ES-I3 (cell line): ENCODE measurements at regions not wholly inside any gene's neighbourhood (a gene's known extent, or its start where the extent isn't known, plus 50 kb on each side); places are given as distances from the start of the nearest gene placed in this dataset.

Source experiments
- H3K36me3 ChIP-seq: 2 replicates; pipeline ENCODE4 v1.6.1; 2013; ENCODE audit warnings: mild to moderate bottlenecking, low read length, control low read depth, moderate library complexity; ENCODE audit not compliant: insufficient read depth
- H3K4me1 ChIP-seq: 2 replicates; pipeline ENCODE4 v1.6.1; 2013; ENCODE audit warnings: mild to moderate bottlenecking, control low read depth, low read length; ENCODE audit not compliant: insufficient read depth
- H3K9ac ChIP-seq: 2 replicates; pipeline ENCODE4 v1.6.1; 2013; ENCODE audit warnings: low read depth, mild to moderate bottlenecking, low read length, moderate library complexity
- H3K9me3 ChIP-seq: 2 replicates; pipeline ENCODE4 v1.6.1; 2013; ENCODE audit warnings: mild to moderate bottlenecking, low read length, moderate library complexity; ENCODE audit not compliant: control insufficient read depth, insufficient read depth

DNA sequence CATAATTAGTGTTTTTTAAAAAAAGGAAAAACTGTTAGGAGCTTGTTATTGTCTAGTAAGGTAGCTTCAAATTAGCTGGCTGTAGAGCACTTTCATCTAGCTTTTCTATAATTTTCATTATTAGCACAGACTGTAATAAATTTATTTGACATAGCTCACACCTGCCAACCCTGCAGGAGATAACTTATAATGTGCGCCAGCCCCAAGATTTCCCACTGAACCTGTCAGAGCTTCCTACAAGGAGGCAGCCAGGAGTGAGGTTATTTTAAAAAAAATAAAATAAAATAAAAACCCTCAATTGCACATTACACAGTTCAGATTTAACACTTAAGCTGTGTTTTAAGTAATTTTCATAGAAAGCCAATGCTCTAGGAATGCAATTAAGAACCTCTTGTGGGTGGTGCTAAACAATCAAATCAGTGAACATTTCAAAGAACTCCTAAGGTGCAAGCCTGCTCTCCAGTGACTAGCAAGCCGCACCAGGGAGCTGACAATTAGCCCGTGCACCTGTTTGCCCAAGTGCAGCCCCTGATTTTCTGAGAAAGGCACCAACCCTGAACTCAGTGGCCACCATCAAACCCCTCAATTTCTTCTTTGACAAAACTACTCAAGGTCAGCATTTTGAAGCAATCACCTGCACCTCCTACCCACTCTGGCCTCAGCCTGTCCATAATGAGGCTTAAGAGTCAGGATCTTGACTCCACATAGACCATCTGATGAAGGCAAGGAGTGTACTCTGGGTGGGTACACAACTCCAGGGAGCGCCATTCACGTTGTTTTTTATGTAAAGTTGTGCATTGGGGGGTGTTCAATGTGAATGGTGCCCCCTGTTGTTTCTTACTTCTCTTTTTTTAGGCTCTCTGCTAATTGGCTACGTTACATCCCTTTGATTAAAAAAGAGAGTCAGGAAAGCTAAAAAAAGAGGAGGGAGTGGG lies 385.3 kb upstream of the WWC1 start:
- H3K9me3 ChIP-seq = no peaks in the 10 kb centered on the region
- H3K9ac ChIP-seq = no peak overlapping the region
- no peaks in the 10 kb centered on the region for H3K4me1 ChIP-seq
- H3K36me3 ChIP-seq = no peaks in the 10 kb centered on the region

DNA sequence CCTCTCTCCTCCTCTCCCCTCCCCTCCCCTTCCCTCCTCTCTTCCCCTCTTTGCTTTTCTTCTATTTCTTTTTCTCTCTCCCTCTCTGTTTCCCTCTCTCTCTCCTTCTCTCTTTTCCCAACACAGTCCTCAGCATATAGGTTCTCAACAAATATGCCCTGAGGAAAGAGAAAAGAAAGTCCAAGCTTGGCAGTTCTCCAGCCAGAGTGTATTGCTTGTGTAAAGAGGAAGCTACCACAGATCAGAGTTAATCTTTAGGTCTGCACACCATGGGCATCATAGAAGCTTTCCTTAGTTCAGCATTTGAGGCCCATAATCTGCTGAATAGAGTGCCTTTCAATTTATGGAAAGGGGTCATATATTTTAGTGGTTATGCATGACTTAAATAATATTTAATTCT lies 382.8 kb upstream of the WWC1 start:
- Histone ChIP-seq H3K9ac (no peak overlapping the region), H3K9me3 (no peaks in the 10 kb centered on the region), H3K4me1 (no peaks in the 10 kb centered on the region), H3K36me3 (no peaks in the 10 kb centered on the region)

DNA sequence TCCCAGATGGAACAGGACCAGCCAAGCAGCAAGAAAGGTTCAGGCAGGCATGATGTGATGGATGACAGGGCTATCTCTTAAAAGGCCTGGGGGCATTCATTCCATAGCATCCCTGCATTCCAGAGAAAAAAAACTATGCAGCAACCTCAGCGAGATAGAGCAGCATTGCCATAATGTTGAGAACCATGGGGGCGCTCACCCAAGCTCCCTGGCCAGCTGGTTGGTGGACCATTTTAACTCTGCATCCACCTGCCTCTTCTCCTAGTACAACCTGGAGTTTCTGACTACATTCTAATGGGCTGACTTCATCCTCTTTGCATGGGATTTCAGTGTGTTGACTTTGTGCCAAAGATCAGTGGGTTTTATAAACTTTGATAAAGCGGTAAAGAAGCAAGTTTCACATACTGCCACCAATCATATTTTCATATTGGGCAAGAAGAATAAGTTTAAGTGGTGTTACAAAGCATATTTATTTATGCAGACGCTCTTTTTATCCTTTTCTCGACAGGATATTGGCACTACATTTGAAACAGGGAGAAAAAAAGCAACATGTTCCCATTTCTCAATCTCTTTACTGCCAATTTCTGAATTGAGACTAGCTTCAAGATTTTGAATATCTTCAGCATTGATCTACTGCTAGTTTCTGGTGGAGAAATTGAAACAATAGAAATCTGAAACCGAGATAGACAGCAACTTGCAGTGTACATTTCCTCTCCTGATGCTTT lies 378.3 kb upstream of the WWC1 start:
- peaks cover 6% of the 10 kb centered on the region; the same call in 1 of the 2 replicates for H3K9me3 ChIP-seq
- peaks cover 13% of the 10 kb centered on the region for H3K4me1 ChIP-seq
- no peak overlapping the region for H3K9ac ChIP-seq
- no peaks in the 10 kb centered on the region for H3K36me3 ChIP-seq

DNA sequence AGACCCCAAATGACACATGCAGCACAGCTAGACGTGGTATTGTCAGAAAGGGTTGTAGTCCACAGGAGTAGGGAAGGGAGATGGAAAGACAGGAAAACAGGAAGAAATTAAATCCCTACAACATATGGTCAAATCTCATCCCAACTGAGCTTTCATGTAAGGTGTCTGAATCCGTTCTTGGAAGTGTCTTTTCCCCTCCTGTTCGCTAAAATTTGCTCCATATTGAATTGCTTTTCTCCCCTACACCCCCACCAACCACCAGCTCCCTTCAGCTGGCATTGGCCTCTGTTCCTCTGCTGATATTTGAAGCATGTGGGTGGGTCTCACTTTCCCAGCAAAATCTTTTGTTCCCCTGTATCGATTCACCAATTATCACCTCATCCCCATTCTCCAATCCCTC lies 376.2 kb upstream of the WWC1 start:
- H3K4me1 ChIP-seq = peaks cover 13% of the 10 kb centered on the region

DNA sequence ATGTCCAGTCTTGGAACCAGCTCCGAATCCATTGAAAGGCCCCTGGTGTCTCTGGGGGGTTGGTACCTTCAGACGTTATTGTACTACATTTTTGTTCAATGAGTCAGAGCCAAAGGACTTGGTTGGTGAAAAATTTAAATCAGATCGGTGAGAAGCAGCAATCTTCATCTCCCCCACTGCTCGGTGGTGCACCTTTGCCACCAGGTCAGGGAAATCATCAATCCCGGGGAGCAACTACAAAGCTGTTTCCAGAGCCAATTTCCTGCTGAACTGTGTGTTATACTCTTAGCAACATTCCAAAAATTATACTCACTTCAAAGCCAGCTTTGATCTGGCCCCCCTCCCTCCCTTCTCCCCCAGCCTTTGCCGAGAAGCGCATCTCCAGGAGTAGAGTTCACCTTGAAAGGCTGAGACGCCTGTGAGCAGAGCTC lies 375.2 kb upstream of the WWC1 start:
- Histone ChIP-seq H3K4me1 (peaks cover 13% of the 10 kb centered on the region), H3K9me3 (peaks cover 6% of the 10 kb centered on the region; the same call in 1 of the 2 replicates), H3K36me3 (no peaks in the 10 kb centered on the region), H3K9ac (no peak overlapping the region)

More for the DNA sequence above, 376.2 kb upstream of the WWC1 start:
- no peak overlapping the region for H3K9ac ChIP-seq
- peaks cover 6% of the 10 kb centered on the region; the same call in 1 of the 2 replicates for H3K9me3 ChIP-seq
- no peaks in the 10 kb centered on the region for H3K36me3 ChIP-seq

DNA sequence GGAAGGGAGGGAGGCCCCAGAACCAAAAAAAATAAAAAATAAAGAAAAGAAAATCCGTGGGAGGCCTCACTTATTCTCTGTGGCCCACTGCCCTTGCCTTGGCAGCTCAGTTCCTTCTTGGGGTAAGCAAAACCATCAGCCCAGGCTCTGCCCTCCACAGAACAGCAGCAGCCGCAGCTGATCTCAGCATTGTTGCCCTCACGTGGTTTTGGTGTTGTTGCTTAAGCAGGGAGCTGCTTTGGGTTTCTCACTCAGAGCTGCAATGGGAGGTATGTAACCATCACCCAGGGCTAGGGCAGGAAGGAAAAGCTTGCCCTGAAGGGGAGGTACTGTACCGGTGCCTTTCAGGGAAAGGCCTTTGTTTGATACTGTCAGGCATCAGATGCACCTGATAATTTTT lies 374.7 kb upstream of the WWC1 start:
- H3K36me3 ChIP-seq = no peaks in the 10 kb centered on the region
- H3K9ac ChIP-seq = no peak overlapping the region
- H3K4me1 ChIP-seq = peaks cover 13% of the 10 kb centered on the region
- H3K9me3 ChIP-seq = peaks cover 6% of the 10 kb centered on the region; the same call in 1 of the 2 replicates

DNA sequence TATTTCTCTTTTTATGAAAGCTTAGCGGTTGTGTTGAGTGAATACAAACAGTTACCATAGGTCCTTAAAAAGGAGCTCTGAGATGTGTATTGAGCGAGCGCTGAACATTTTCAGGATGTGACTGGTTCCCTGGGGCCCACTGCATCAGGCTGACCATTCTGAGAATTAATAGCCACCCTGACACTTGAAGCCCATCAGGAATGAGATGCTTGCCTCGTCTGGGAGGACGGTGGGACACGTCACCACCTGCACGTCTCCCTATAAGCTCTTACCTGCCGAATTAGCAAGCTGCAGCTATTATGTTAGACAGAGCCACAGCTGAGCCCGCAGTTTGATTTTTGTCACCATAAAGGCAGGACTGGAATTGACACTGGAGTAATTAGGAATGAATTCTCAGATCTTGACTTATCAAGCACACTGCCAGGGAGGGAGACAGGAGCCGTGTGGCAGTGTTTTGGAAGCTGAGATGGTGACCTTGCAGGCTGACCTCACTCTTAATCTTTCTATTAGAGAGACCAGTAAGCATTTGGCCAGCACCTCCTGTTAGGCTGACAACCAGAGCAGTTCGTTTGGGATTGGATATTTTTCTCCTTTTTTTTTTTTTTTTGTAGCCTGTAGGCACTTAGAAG lies 373.1 kb upstream of the WWC1 start:
- Histone ChIP-seq H3K9ac (no peak overlapping the region), H3K36me3 (no peaks in the 10 kb centered on the region), H3K4me1 (peaks cover 13% of the 10 kb centered on the region), H3K9me3 (peaks cover 6% of the 10 kb centered on the region; the same call in 1 of the 2 replicates)

DNA sequence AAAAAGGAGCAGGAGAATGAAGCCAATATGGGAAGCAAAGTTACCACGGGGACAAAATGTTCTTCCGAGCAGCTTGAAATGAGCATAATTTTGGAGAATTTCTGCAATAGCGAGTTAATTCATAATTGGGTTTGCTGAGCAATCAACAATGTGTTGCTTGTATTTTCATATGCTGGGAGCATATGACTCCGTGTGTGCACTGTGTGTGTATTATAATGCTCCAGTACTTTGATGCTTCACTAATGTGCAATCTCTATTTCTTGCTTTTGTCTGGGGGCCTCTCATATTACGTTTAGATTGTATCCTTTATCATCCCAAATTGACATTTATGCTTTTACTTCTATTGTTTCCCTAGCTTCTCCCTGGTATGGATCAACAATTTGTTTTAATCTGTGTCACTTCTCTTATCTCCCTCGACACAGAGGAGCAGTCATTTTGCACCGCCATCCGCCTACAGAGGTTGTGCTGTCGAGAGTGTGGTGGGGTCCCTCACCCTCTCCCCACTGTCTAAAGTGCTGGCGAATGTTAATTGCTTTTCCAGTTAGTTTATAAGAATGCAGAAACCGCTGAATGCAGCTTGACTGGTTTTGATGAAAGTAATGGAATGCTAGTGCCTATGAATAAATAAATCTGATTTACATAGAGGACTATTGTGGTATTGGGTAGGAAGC lies 372.5 kb upstream of the WWC1 start:
- H3K9ac ChIP-seq = no peak overlapping the region
- no peaks in the 10 kb centered on the region for H3K36me3 ChIP-seq
- H3K4me1 ChIP-seq = peaks cover 13% of the 10 kb centered on the region
- H3K9me3 ChIP-seq = peaks cover 5% of the 10 kb centered on the region; the same call in 1 of the 2 replicates

DNA sequence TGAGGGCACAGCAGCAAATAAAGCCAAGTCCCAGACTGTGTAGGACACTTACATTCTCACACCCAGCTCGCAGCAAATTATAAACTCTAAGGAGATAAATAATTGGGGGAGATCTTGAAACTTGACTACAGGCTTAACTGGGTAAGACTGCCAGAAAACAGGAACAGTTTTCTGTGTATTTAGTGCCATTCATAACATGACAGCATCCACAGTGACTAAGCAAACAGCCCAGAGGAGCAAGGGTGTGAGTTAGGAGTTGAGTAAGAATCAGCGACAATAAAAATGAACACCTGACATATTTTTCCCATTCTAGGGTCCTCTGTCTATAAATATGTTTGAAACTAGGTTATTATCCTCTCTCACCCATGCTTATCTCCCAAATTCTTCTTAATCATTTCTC lies 370.9 kb upstream of the WWC1 start:
- H3K36me3 ChIP-seq = no peaks in the 10 kb centered on the region
- no peak overlapping the region for H3K9ac ChIP-seq
- 0 out of 2 replicates have a peak, but pooled peaks cover 3% of the 10 kb centered on the region for H3K9me3 ChIP-seq
- H3K4me1 ChIP-seq = peaks cover 13% of the 10 kb centered on the region

DNA sequence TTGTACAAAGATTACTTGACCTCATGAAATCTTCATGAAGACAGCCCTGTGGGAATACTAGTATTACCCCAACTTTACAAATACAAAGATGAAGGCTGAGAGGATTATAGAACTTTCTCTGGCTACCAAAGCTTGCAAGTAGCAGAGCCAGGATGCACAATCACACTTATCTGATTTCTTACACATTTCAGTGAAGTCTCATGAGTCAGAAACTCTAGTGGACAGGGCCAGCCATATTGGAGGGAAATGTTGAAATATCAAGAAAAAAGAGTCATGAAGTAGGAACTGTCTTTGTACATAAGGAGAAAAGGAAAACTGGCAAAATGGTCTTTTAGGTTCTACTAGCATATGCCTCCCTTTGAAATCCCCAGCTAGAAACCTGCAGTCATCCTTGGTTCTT lies 369.6 kb upstream of the WWC1 start:
- 0 out of 2 replicates have a peak, but pooled peaks cover 3% of the 10 kb centered on the region for H3K9me3 ChIP-seq
- H3K9ac ChIP-seq = no peak overlapping the region
- no peaks in the 10 kb centered on the region for H3K36me3 ChIP-seq
- peaks cover 4% of the 10 kb centered on the region for H3K4me1 ChIP-seq

DNA sequence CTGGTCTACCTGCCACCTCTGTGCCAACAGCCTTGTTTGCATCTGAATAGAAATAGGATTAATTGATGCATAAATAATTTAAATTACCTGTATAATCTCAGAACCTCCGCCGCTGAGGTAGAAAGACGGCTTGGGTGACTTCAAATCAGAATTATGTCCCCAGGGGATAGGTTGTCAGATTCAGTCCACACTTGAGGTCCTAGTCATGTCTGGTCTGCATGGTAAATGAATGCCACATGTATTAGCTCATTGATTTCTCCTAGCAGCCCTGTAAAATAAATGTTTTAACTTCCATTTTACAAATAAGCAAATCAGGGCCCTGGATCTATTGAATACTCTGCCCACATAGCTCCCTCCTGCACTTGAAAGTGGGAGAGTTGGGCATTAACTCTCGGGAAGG lies 368.0 kb upstream of the WWC1 start:
- Histone ChIP-seq H3K36me3 (no peaks in the 10 kb centered on the region), H3K9ac (no peak overlapping the region)

DNA sequence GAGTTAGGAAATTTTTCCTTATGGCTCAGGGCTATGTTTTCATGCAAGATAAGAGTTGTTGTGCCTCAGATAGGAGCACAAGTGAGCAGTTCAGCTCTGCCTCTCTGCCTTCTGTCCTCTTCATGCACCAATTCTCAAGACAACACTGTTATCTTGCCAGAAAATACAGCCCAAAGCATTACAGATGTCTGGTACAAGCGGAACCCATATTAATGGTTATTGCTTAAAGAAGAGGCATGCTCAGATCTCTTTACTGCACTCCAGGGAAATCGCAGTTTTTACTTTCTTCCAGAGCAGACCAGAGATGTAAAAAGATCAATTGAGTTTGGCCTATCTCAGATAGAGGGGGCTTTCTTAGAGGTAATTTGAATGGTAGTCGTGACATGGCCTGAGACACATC lies 361.6 kb upstream of the WWC1 start:
- Histone ChIP-seq H3K9me3 (0 out of 2 replicates have a peak, but pooled peaks cover under 1% of the 10 kb centered on the region), H3K4me1 (no peaks in the 10 kb centered on the region), H3K9ac (no peak overlapping the region), H3K36me3 (no peaks in the 10 kb centered on the region)

More for the DNA sequence above, 368.0 kb upstream of the WWC1 start:
- Histone ChIP-seq H3K9me3 (0 out of 2 replicates have a peak, but pooled peaks cover 3% of the 10 kb centered on the region), H3K4me1 (no peaks in the 10 kb centered on the region)

DNA sequence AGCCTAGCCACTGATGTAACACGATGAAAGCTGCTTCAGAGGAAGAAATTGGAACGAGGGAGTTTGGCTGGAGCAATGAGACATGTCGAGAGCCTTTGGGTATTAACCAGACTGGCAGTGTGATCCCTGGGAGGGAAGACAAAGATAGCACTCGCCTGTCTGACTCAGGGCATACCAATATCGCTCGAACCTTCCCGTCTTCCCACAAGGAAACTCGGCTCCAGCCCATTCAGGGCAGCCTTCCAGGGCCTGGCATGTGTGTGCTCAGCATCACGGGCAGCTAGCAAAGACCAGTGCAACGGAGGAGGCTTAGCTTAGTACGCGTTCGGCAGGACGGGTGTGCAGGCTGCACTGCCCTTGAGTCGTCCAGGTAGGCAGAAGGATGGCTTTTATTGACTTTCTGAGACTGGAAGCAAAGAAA lies 356.9 kb upstream of the WWC1 start:
- Histone ChIP-seq H3K36me3 (no peaks in the 10 kb centered on the region), H3K4me1 (no peaks in the 10 kb centered on the region), H3K9ac (no peak overlapping the region), H3K9me3 (no peaks in the 10 kb centered on the region)

DNA sequence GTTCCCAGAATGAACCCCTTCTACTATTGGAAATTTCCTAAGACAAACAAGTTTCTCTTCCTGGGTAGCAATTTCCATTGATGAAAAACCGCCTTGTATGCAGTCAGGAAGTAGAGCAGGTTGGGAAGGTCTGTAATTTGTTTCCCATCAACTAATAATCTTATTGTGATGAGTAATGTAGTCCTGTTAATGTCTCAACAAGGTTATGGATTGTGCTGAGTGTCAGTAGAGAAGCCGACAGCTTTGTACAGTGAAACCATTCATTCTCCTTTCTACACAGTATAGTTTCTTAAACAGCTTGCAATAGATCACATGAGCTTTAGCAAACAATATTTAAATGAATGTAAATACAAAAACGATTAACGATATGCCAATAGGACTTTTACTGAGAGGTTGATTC lies 355.4 kb upstream of the WWC1 start:
- Histone ChIP-seq H3K9me3 (no peaks in the 10 kb centered on the region), H3K36me3 (no peaks in the 10 kb centered on the region), H3K4me1 (no peaks in the 10 kb centered on the region), H3K9ac (no peak overlapping the region)
